H1 (cell line): ENCODE measurements at regions not wholly inside any gene's neighbourhood (a gene's known extent, or its start where the extent isn't known, plus 50 kb on each side); places are given as distances from the start of the nearest gene placed in this dataset.

ENCODE experiments used
- BCL11A ChIP-seq, 2 experiments: IDR thresholded peaks; one replicate each; pipeline ENCODE4 v1.6.1; 2011; ENCODE audit warnings: low read depth in 2 of 2, low read length in 2 of 2, mild to moderate bottlenecking in 2 of 2
- CBX8 ChIP-seq: fragments of 300-800, 300-1000 bp; sonication (generic); IDR thresholded peaks from 2 replicates; pipeline ENCODE4 v1.7.1; 2016; ENCODE audit warnings: low read depth, low read length, borderline replicate concordance
- CHD1 ChIP-seq: IDR thresholded peaks from 2 replicates; pipeline ENCODE4 v1.6.1; 2012; ENCODE audit warnings: low read depth, low read length, improper control_type of control experiment
- KDM4A ChIP-seq: IDR thresholded peaks from one replicate; pipeline ENCODE4 v1.7.1; 2012; ENCODE audit warnings: low read depth, mild to moderate bottlenecking, moderate library complexity, low read length, inconsistent platforms; ENCODE audit not compliant: severe bottlenecking
- RBBP5 ChIP-seq: IDR thresholded peaks from 2 replicates; pipeline ENCODE4 v1.7.1; 2012; ENCODE audit warnings: low read depth, mild to moderate bottlenecking, inconsistent platforms, low read length, moderate library complexity, borderline replicate concordance
- TCF12 ChIP-seq: IDR thresholded peaks from 2 replicates; pipeline ENCODE4 v1.6.1; 2011; ENCODE audit warnings: low read depth, mild to moderate bottlenecking, low read length
- TF ChIP-seq, protein P1 (sequence below): fragments of 300-600 bp; sonication (generic); IDR thresholded peaks from 2 replicates; pipeline ENCODE4 v1.7.1; 2012; ENCODE audit warnings: low read length, moderate library complexity, mild to moderate bottlenecking, inconsistent platforms; ENCODE audit not compliant: insufficient replicate concordance

DNA sequence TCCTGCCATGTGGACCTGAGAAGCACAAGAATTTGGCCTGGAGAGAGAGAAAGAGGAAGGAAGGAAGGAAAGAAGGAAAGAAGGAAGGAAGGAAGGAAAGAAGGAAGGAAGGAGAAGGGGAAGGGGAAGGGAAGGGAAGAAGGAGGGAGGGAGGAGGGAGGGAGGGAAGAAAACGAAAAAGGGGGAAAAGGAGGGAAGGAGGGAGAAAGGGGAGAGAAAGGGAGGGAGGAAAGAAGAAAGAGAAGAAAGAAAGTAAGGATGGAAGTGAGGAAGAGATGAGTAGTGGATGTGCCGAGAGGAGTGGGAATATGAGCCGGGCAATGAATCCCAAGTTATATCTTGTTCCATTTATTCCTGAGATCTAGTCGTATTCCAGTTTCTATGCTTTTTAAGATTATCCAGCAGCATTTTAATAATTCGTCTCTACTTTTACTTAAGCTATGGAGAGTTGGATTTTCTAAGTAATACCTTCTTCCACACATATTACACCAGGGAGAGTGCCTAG is 247.8 kb downstream of the TDRD15 start (continued):
- TF ChIP-seq, protein P1, sequence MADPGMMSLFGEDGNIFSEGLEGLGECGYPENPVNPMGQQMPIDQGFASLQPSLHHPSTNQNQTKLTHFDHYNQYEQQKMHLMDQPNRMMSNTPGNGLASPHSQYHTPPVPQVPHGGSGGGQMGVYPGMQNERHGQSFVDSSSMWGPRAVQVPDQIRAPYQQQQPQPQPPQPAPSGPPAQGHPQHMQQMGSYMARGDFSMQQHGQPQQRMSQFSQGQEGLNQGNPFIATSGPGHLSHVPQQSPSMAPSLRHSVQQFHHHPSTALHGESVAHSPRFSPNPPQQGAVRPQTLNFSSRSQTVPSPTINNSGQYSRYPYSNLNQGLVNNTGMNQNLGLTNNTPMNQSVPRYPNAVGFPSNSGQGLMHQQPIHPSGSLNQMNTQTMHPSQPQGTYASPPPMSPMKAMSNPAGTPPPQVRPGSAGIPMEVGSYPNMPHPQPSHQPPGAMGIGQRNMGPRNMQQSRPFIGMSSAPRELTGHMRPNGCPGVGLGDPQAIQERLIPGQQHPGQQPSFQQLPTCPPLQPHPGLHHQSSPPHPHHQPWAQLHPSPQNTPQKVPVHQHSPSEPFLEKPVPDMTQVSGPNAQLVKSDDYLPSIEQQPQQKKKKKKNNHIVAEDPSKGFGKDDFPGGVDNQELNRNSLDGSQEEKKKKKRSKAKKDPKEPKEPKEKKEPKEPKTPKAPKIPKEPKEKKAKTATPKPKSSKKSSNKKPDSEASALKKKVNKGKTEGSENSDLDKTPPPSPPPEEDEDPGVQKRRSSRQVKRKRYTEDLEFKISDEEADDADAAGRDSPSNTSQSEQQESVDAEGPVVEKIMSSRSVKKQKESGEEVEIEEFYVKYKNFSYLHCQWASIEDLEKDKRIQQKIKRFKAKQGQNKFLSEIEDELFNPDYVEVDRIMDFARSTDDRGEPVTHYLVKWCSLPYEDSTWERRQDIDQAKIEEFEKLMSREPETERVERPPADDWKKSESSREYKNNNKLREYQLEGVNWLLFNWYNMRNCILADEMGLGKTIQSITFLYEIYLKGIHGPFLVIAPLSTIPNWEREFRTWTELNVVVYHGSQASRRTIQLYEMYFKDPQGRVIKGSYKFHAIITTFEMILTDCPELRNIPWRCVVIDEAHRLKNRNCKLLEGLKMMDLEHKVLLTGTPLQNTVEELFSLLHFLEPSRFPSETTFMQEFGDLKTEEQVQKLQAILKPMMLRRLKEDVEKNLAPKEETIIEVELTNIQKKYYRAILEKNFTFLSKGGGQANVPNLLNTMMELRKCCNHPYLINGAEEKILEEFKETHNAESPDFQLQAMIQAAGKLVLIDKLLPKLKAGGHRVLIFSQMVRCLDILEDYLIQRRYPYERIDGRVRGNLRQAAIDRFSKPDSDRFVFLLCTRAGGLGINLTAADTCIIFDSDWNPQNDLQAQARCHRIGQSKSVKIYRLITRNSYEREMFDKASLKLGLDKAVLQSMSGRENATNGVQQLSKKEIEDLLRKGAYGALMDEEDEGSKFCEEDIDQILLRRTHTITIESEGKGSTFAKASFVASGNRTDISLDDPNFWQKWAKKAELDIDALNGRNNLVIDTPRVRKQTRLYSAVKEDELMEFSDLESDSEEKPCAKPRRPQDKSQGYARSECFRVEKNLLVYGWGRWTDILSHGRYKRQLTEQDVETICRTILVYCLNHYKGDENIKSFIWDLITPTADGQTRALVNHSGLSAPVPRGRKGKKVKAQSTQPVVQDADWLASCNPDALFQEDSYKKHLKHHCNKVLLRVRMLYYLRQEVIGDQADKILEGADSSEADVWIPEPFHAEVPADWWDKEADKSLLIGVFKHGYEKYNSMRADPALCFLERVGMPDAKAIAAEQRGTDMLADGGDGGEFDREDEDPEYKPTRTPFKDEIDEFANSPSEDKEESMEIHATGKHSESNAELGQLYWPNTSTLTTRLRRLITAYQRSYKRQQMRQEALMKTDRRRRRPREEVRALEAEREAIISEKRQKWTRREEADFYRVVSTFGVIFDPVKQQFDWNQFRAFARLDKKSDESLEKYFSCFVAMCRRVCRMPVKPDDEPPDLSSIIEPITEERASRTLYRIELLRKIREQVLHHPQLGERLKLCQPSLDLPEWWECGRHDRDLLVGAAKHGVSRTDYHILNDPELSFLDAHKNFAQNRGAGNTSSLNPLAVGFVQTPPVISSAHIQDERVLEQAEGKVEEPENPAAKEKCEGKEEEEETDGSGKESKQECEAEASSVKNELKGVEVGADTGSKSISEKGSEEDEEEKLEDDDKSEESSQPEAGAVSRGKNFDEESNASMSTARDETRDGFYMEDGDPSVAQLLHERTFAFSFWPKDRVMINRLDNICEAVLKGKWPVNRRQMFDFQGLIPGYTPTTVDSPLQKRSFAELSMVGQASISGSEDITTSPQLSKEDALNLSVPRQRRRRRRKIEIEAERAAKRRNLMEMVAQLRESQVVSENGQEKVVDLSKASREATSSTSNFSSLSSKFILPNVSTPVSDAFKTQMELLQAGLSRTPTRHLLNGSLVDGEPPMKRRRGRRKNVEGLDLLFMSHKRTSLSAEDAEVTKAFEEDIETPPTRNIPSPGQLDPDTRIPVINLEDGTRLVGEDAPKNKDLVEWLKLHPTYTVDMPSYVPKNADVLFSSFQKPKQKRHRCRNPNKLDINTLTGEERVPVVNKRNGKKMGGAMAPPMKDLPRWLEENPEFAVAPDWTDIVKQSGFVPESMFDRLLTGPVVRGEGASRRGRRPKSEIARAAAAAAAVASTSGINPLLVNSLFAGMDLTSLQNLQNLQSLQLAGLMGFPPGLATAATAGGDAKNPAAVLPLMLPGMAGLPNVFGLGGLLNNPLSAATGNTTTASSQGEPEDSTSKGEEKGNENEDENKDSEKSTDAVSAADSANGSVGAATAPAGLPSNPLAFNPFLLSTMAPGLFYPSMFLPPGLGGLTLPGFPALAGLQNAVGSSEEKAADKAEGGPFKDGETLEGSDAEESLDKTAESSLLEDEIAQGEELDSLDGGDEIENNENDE, result no peak
- TF ChIP-seq CHD1 (no peak), CBX8 (no peak), KDM4A (no peak), RBBP5 (no peak), BCL11A (IDR thresholded peaks at IDR 0.05; ENCODE audit: low read depth in 2 of 2, low read length in 2 of 2) (no peak), TCF12 (no peak)
- TF ChIP-seq, all 59 proteins: peak for 0
